ENCODE measurements at regions not wholly inside any gene's neighbourhood (a gene's known extent, or its start where the extent isn't known, plus 50 kb on each side); places are given as distances from the start of the nearest gene placed in this dataset.

DNA sequence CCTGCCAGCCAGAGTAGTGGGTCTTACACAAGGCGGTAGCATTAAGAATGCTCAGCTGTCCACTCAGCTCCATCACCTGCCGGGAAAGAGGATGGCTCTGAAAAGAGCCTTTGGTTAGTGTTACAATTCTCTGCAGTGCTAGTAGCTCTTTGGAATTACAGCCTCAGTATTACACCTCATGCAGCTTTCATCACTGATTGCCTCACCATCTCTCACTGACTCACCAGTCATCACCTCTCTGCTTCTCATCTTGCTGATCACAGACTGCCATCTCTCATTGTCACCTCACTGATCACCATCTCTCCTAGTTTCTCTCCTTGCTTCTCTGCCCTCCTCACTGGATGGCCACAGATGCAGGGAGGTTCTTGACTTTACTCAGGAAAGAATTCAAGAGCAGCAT, 573.5 kb upstream of the SETBP1 start:
- no peak for DNase-seq (ENCODE audit: extremely low spot score, unreplicated experiment)
- Mint-ChIP-seq H3K4me1 (ENCODE audit: unreplicated experiment) (no peaks in the 10 kb centered on the region), H3K27me3 (peaks cover 3% of the 10 kb centered on the region), H3K36me3 (no peaks in the 10 kb centered on the region), H3K27ac (no peak overlapping the region), H3K9me3 (no peaks in the 10 kb centered on the region), H3K4me3 (no peak overlapping the region)
- TF ChIP-seq, protein P1, sequence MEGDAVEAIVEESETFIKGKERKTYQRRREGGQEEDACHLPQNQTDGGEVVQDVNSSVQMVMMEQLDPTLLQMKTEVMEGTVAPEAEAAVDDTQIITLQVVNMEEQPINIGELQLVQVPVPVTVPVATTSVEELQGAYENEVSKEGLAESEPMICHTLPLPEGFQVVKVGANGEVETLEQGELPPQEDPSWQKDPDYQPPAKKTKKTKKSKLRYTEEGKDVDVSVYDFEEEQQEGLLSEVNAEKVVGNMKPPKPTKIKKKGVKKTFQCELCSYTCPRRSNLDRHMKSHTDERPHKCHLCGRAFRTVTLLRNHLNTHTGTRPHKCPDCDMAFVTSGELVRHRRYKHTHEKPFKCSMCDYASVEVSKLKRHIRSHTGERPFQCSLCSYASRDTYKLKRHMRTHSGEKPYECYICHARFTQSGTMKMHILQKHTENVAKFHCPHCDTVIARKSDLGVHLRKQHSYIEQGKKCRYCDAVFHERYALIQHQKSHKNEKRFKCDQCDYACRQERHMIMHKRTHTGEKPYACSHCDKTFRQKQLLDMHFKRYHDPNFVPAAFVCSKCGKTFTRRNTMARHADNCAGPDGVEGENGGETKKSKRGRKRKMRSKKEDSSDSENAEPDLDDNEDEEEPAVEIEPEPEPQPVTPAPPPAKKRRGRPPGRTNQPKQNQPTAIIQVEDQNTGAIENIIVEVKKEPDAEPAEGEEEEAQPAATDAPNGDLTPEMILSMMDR (conservative IDR thresholded peaks at IDR 0.05): no peak

DNA sequence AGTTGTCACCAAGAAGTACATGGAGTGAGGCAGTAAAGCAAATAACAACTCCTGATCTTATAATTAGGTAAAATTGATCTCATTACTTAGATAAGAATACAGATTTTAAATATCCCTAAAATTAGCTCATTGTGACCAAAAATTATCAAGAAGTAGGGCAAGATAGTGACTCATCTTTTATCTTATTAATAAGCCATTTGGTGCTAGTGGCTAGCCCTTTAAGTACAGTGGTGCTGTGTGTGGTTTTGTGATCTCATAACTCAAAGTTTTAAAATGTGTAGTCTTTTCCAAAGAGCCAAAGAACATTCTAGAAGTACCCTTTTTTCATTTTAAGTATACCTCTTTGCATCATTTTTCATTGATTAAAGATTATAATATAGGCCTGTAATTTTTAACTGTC, 569.4 kb upstream of the SETBP1 start:
- Mint-ChIP-seq H3K27me3 (peaks cover 9% of the 10 kb centered on the region), H3K9me3 (no peaks in the 10 kb centered on the region), H3K27ac (no peak overlapping the region), H3K4me3 (no peak overlapping the region), H3K4me1 (ENCODE audit: unreplicated experiment) (no peaks in the 10 kb centered on the region), H3K36me3 (no peaks in the 10 kb centered on the region)
- TF ChIP-seq, protein P1 (conservative IDR thresholded peaks at IDR 0.05): no peak
- DNase-seq (ENCODE audit: extremely low spot score, unreplicated experiment): no peak

DNA sequence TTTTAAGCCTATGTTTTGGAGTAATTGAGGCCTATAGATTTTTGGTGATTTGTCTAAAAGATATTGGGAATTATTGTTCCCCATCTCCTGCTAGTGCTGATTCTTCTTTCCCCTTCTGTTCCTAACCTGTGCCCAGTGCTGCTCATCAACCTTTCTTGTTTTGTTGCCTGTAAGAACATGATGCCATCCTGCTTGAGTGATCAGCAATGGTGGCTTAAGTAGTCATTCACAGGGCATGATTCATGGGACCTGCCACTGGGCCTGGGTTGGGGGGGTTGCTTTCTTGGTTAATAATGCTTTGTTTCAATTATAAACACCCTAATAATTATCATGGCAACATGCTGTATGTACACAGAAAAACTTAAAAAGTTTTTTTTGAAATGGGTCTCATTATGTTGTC, 562.9 kb upstream of the SETBP1 start:
- H3K36me3 Mint-ChIP-seq: no peaks in the 10 kb centered on the region
- TF ChIP-seq, protein P1 (conservative IDR thresholded peaks at IDR 0.05): no peak
- H3K9me3 Mint-ChIP-seq: no peaks in the 10 kb centered on the region
- no peak for DNase-seq (ENCODE audit: extremely low spot score, unreplicated experiment)
- peaks cover 9% of the 10 kb centered on the region for H3K27me3 Mint-ChIP-seq
- H3K4me3 Mint-ChIP-seq: no peak overlapping the region
- no peak overlapping the region for H3K27ac Mint-ChIP-seq
- H3K4me1 Mint-ChIP-seq (ENCODE audit: unreplicated experiment): no peaks in the 10 kb centered on the region

DNA sequence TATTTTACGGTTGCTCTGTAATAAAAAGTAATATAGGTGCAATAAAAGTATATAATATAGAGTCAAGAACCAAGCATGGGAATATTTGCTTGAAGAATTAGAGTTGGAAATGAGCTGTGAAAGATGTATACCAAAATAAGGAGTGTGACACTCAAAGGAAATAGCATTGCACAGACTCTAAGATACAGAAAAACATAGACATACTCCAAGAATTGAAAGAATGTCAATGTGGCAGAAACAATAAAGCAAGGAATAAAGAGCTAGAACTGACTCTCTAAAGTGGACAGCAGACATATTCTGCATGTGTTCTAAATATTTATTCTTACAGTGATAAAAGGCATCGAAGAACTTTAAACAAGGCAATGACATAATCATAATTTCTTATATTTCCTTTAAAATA, 561.1 kb upstream of the SETBP1 start:
- H3K4me1 Mint-ChIP-seq (ENCODE audit: unreplicated experiment): no peaks in the 10 kb centered on the region
- H3K27ac Mint-ChIP-seq: no peak overlapping the region
- H3K27me3 Mint-ChIP-seq: peaks cover 9% of the 10 kb centered on the region
- no peaks in the 10 kb centered on the region for H3K9me3 Mint-ChIP-seq
- DNase-seq (ENCODE audit: extremely low spot score, unreplicated experiment): no peak
- H3K36me3 Mint-ChIP-seq: no peaks in the 10 kb centered on the region
- H3K4me3 Mint-ChIP-seq: no peak overlapping the region
- TF ChIP-seq, protein P1 (conservative IDR thresholded peaks at IDR 0.05): no peak

DNA sequence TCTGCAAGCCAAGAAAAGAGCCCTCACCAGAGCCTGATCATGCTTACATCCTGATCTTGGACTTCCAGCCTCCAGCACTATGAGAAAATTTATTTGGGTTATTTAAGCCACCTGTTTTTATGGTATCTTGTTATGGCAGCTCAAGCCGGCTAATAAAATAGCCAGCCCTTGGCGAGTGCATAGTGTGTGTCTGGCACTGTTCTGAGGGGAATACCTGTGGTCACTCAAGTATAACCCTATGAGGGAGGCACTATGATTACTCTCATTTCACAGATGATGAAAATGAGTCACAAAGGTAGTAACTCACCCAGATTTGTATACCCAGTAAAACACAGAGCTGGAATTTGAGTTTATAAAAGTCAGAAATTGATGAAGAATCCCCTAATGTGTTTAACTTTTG, 556.9 kb upstream of the SETBP1 start:
- Mint-ChIP-seq H3K4me1 (ENCODE audit: unreplicated experiment) (no peaks in the 10 kb centered on the region), H3K27me3 (no peaks in the 10 kb centered on the region), H3K36me3 (no peaks in the 10 kb centered on the region), H3K9me3 (no peaks in the 10 kb centered on the region), H3K4me3 (no peak overlapping the region), H3K27ac (no peak overlapping the region)
- TF ChIP-seq, protein P1 (conservative IDR thresholded peaks at IDR 0.05): no peak
- DNase-seq (ENCODE audit: extremely low spot score, unreplicated experiment): no peak

DNA sequence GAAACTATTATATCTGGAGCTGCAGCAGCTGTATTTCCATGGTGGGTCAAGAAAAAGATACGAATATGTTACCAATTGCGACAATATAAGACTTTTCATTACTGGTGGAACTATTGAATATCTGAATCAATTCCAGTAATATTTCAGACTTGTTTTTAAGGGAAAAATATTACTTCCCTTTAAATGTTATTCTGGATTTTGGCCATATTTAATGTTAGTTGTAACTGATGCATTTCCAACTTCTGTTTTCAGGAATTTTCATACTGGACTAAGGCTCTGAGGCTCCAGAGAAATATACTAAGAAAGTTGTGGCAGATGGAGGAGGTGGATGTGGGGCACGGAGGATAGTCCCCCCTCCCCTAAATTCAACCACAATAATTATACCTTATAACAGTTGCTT, 555.2 kb upstream of the SETBP1 start:
- H3K4me3 Mint-ChIP-seq: no peak overlapping the region
- H3K9me3 Mint-ChIP-seq: no peaks in the 10 kb centered on the region
- H3K27ac Mint-ChIP-seq: no peak overlapping the region
- H3K4me1 Mint-ChIP-seq (ENCODE audit: unreplicated experiment): no peaks in the 10 kb centered on the region
- no peak for DNase-seq (ENCODE audit: extremely low spot score, unreplicated experiment)
- peaks cover 4% of the 10 kb centered on the region for H3K27me3 Mint-ChIP-seq
- H3K36me3 Mint-ChIP-seq: no peaks in the 10 kb centered on the region
- TF ChIP-seq, protein P1 (conservative IDR thresholded peaks at IDR 0.05): no peak
